ENCODE measurements at regions not wholly inside any gene's neighbourhood (a gene's known extent, or its start where the extent isn't known, plus 50 kb on each side); places are given as distances from the start of the nearest gene placed in this dataset.

DNA sequence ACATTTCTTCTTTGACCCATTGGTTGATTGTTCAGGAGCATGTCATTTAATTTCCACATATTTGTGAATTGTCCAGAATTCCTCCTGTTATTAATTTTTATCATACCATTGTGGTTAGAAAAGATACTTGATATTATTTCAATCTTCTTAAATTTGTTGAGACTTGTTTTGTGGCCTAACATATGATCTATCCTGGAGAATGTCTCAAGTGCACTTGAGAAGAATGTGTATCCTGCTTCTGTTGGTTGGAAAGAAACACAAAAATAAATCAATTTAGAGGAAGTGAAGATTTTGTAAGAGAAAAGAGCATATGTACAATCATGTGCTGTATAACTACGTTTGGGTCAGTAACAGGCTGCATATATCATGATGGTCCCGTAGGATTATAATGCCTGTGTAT, 118.6 kb upstream of the CDC42EP3 start:
- TF ChIP-seq POLR2A (IDR thresholded peaks at IDR 0.05): no peak
- TF ChIP-seq, protein P1, sequence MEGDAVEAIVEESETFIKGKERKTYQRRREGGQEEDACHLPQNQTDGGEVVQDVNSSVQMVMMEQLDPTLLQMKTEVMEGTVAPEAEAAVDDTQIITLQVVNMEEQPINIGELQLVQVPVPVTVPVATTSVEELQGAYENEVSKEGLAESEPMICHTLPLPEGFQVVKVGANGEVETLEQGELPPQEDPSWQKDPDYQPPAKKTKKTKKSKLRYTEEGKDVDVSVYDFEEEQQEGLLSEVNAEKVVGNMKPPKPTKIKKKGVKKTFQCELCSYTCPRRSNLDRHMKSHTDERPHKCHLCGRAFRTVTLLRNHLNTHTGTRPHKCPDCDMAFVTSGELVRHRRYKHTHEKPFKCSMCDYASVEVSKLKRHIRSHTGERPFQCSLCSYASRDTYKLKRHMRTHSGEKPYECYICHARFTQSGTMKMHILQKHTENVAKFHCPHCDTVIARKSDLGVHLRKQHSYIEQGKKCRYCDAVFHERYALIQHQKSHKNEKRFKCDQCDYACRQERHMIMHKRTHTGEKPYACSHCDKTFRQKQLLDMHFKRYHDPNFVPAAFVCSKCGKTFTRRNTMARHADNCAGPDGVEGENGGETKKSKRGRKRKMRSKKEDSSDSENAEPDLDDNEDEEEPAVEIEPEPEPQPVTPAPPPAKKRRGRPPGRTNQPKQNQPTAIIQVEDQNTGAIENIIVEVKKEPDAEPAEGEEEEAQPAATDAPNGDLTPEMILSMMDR (IDR thresholded peaks at IDR 0.05): no peak

Data from prostate gland (tissue), 2 donors.